SK-N-SH (cell line): ENCODE measurements at regions not wholly inside any gene's neighbourhood (a gene's known extent, or its start where the extent isn't known, plus 50 kb on each side); places are given as distances from the start of the nearest gene placed in this dataset.

Experiments
- CTCF ChIA-PET: fragments of 300-600, 350-600 bp; formaldehyde crosslinking; extraction: SDS; loops from one replicate; lab custom pipeline; 2021; lab: Yijun Ruan, JAX
- POLR2A ChIA-PET: fragments of 350-600 bp; sonication (Branson Sonifier 250); formaldehyde crosslinking; extraction: SDS; loops from one replicate; lab custom pipeline; 2020; ENCODE audit warnings: antibody characterized with exemption, inconsistent platforms; lab: Yijun Ruan, JAX
- DNase-seq: peaks from one replicate; pipeline ENCODE4 v3.0.0; 2012
- H2AFZ ChIP-seq: fragments of 200-600 bp; sonication (generic); 2 replicates; pipeline ENCODE4 v1.8.1; 2016; ENCODE audit warnings: antibody characterized with exemption, mild to moderate bottlenecking, low read depth
- H3F3A ChIP-seq: fragments of 200-600 bp; sonication (generic); replicated peaks from 2 replicates; pipeline ENCODE3; 2016; ENCODE audit warnings: antibody characterized with exemption, mild to moderate bottlenecking; ENCODE audit not compliant: insufficient read depth
- H3K27ac ChIP-seq, 2 experiments: fragments of 200-500 bp in 1 of 2; fragments of 200-600 bp in 1 of 2; sonication (Bioruptor generic) in 1 of 2; sonication (generic), shearing (Covaris generic) in 1 of 2; 2 replicates each; pipeline versions ENCODE4 v1.5.1 to v1.6.1; 2014 to 2016; ENCODE audit warnings: low read depth in 2 of 2, inconsistent platforms in 1 of 2, low read length in 1 of 2, mild to moderate bottlenecking in 1 of 2, mixed read lengths in 1 of 2
- H3K27me3 ChIP-seq: fragments of 200-600 bp; sonication (generic), shearing (Covaris generic); 2 replicates; pipeline ENCODE4 v1.6.1; 2016; ENCODE audit warnings: mixed run types; ENCODE audit not compliant: insufficient read depth
- H3K36me3 ChIP-seq, 2 experiments: fragments of 200-500 bp in 1 of 2; fragments of 200-600 bp in 1 of 2; sonication (Bioruptor generic) in 1 of 2; sonication (generic) in 1 of 2; replicated peaks in 1 of 2; 2 replicates each; pipeline versions ENCODE3 to v1.5.1; 2014 to 2016; ENCODE audit warnings: low read length in 1 of 2, mild to moderate bottlenecking in 1 of 2; ENCODE audit not compliant: insufficient read depth in 2 of 2, control insufficient read depth in 1 of 2
- H3K4me1 ChIP-seq, 2 experiments: fragments of 200-500 bp in 1 of 2; fragments of 200-600 bp in 1 of 2; sonication (Bioruptor generic) in 1 of 2; sonication (generic), shearing (Covaris generic) in 1 of 2; 2 replicates each; pipeline versions ENCODE4 v1.5.1 to v1.6.1; 2014 to 2016; ENCODE audit warnings: low read depth in 1 of 2, low read length in 1 of 2, mixed run types in 1 of 2; ENCODE audit not compliant: insufficient read depth in 2 of 2, control insufficient read depth in 1 of 2
- H3K4me2 ChIP-seq: fragments of 200-600 bp; sonication (generic), shearing (Covaris generic); 2 replicates; pipeline ENCODE4 v1.6.1; 2017; ENCODE audit warnings: mixed run types
- H3K4me3 ChIP-seq, 2 experiments: fragments of 200-500 bp in 1 of 2; fragments of 200-600 bp in 1 of 2; sonication (Bioruptor generic) in 1 of 2; sonication (generic), shearing (Covaris generic) in 1 of 2; 2 replicates each; pipeline versions ENCODE4 v1.5.1 to v1.8.1; 2014 to 2016; ENCODE audit warnings: low read depth in 2 of 2, inconsistent platforms in 1 of 2, low read length in 1 of 2, mild to moderate bottlenecking in 1 of 2, mixed read lengths in 1 of 2, moderate library complexity in 1 of 2
- H3K79me2 ChIP-seq: fragments of 200-600 bp; sonication (generic); 2 replicates; pipeline ENCODE4 v1.8.1; 2017; ENCODE audit warnings: mild to moderate bottlenecking; ENCODE audit not compliant: insufficient read depth
- H3K9ac ChIP-seq: fragments of 200-600 bp; sonication (generic); 2 replicates; pipeline ENCODE4 v1.6.1; 2017; ENCODE audit warnings: mixed run types
- H3K9me2 ChIP-seq: fragments of 200-600 bp; sonication (generic); 2 replicates; pipeline ENCODE4 v1.6.1; 2017; ENCODE audit warnings: mixed run types
- H3K9me3 ChIP-seq: fragments of 200-600 bp; sonication (generic); 2 replicates; pipeline ENCODE4 v1.6.1; 2017; ENCODE audit warnings: mixed run types, mild to moderate bottlenecking, moderate library complexity
- H4K20me1 ChIP-seq: fragments of 200-600 bp; sonication (generic); 2 replicates; pipeline ENCODE4 v1.6.1; 2017; ENCODE audit warnings: mild to moderate bottlenecking, mixed run types; ENCODE audit not compliant: insufficient read depth
- EP300 ChIP-seq, 2 experiments: IDR thresholded peaks; 2 replicates each; pipeline versions ENCODE4 v1.4.0 to v1.6.1; 2012; ENCODE audit warnings: borderline replicate concordance in 1 of 2, low read depth in 1 of 2, low read length in 1 of 2
- EZH2phosphoT487 ChIP-seq: fragments of 200-600 bp; sonication (generic); IDR thresholded peaks from 2 replicates; pipeline ENCODE4 v1.6.1; 2017; ENCODE audit warnings: low read depth, mixed run types, mild to moderate bottlenecking, antibody characterized with exemption, moderate library complexity, borderline replicate concordance
- FOXJ3 ChIP-seq: sonication (generic); formaldehyde crosslinking; IDR thresholded peaks from 2 replicates; pipeline ENCODE4 v1.5.1; 2020; ENCODE audit warnings: mild to moderate bottlenecking, missing genetic modification reagents
- FOXM1 ChIP-seq: IDR thresholded peaks from 2 replicates; pipeline ENCODE4 v1.4.0; 2012; ENCODE audit warnings: low read depth, mild to moderate bottlenecking
- GATA2 ChIP-seq: sonication (generic); formaldehyde crosslinking; IDR thresholded peaks from 2 replicates; pipeline ENCODE4 v1.5.0; 2020; ENCODE audit warnings: mild to moderate bottlenecking, missing genetic modification reagents
- IRF3 ChIP-seq: fragments of 150-350 bp; IDR thresholded peaks from 2 replicates; pipeline ENCODE4 v1.6.1; 2016; ENCODE audit warnings: mild to moderate bottlenecking, low read depth, low read length
- JUND ChIP-seq: IDR thresholded peaks from 2 replicates; pipeline ENCODE4 v1.4.0; 2012
- MAX ChIP-seq: IDR thresholded peaks from 2 replicates; pipeline ENCODE4 v1.4.0; 2012; ENCODE audit warnings: low read depth
- POLR2AphosphoS5 ChIP-seq: IDR thresholded peaks from 2 replicates; pipeline ENCODE4 v1.6.1; 2012; ENCODE audit warnings: low read depth, low read length
- RFX5 ChIP-seq: IDR thresholded peaks from 2 replicates; pipeline ENCODE4 v1.6.1; 2012; ENCODE audit warnings: mild to moderate bottlenecking, improper control_type of control experiment, low read length
- RXRA ChIP-seq: IDR thresholded peaks from 2 replicates; pipeline ENCODE4 v1.4.0; 2012; ENCODE audit warnings: low read depth, mild to moderate bottlenecking, borderline replicate concordance
- SMC3 ChIP-seq: IDR thresholded peaks from 2 replicates; pipeline ENCODE4 v1.6.1; 2012; ENCODE audit warnings: low read depth, low read length, improper control_type of control experiment
- TAF1 ChIP-seq: IDR thresholded peaks from 2 replicates; pipeline ENCODE4 v1.6.1; 2012; ENCODE audit warnings: low read depth, mild to moderate bottlenecking, low read length, moderate library complexity, borderline replicate concordance
- TCF12 ChIP-seq: IDR thresholded peaks from 2 replicates; pipeline ENCODE4 v1.4.0; 2012
- TEAD4 ChIP-seq: IDR thresholded peaks from 2 replicates; pipeline ENCODE4 v1.4.0; 2012; ENCODE audit warnings: mild to moderate bottlenecking, borderline replicate concordance; ENCODE audit not compliant: insufficient read depth
- USF1 ChIP-seq: IDR thresholded peaks from 2 replicates; pipeline ENCODE4 v1.4.0; 2012; ENCODE audit warnings: low read depth, borderline replicate concordance
- WGBS: methylation state at CpG from one replicate; pipeline ENCODE4 v1.1.6; 2017; ENCODE audit warnings: low lambda C conversion rate; 5-methylcytosine and 5-hydroxymethylcytosine counted together
- TF ChIP-seq, protein P1 (sequence below): IDR thresholded peaks from 2 replicates; pipeline ENCODE4; 2012

DNA sequence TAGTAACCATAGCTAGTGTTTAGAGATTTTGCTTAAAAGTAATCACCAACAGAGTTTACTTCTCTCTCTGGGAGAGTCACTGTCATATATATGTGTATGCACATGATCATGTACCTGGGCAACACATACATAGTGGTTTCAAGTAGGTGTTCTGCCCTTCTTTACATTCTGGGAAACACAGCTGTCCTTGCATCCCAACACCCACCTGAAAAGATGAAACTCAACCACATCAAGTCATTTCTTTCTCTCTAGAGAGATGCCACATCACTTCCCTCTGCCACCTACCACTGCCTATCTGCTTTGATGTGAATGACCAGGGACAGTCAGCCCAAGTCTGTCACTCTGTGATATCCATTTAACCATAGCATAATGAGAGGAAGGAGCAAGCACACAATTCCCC is 155.8 kb upstream of the GADL1 start (continued):
- no peak for TF ChIP-seq MAX
- TF ChIP-seq EZH2phosphoT487, result no peak
- TF ChIP-seq IRF3, result no peak
- no peak for TF ChIP-seq RFX5
- no peak for TF ChIP-seq SMC3
- no peak for TF ChIP-seq GATA2 (CRISPR knock-in tag)
- no peak for TF ChIP-seq EP300 (IDR thresholded peaks at IDR 0.05; ENCODE audit: borderline replicate concordance in 1 of 2, low read depth in 1 of 2, low read length in 1 of 2)

DNA sequence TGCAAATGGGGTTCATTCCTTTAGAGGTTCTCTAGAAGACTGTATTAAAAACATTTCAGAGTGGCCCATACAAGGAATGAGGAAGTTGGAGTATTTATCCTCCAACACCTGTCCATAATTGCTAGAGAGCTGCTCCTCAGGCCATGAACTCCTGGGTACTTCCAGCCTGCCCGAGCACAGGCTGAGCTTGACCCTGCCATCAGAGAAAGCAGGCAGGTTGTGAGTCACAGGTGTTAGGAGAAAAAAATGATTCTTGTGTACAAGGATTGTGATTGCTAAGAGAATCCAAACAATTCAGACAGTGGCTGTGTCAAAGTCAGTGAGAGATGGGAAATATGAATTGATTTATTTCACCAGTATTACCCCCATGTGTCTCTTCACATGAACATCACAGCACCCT is 156.8 kb upstream of the GADL1 start:
- ChIA-PET CTCF (interaction anchor here (0.6 kb wide), 1 partner anchor 541 kb away, joined by 3 read pairs; no protein-coding TSS in a partner anchor), POLR2A (no interaction called here)
- Histone ChIP-seq H3K4me2 (no peak overlapping the region), H4K20me1 (no peaks in the 10 kb centered on the region), H3K27me3 (no peaks in the 10 kb centered on the region), H3K36me3 (no peaks in the 10 kb centered on the region), H3K27ac (no peak overlapping the region), H2AFZ (no peak overlapping the region), H3F3A (no peaks in the 10 kb centered on the region), H3K9ac (no peak overlapping the region), H3K4me3 (no peak overlapping the region), H3K4me1 (no peaks in the 10 kb centered on the region), H3K79me2 (no peaks in the 10 kb centered on the region), H3K9me3 (no peaks in the 10 kb centered on the region), H3K9me2 (no peaks in the 10 kb centered on the region)
- TF ChIP-seq FOXM1, result no peak
- TF ChIP-seq, protein P1, sequence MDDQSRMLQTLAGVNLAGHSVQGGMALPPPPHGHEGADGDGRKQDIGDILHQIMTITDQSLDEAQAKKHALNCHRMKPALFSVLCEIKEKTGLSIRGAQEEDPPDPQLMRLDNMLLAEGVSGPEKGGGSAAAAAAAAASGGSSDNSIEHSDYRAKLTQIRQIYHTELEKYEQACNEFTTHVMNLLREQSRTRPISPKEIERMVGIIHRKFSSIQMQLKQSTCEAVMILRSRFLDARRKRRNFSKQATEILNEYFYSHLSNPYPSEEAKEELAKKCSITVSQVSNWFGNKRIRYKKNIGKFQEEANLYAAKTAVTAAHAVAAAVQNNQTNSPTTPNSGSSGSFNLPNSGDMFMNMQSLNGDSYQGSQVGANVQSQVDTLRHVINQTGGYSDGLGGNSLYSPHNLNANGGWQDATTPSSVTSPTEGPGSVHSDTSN, result no peak
- TF ChIP-seq POLR2AphosphoS5, result no peak
- no peak for TF ChIP-seq RXRA
- no peak for TF ChIP-seq EP300 (IDR thresholded peaks at IDR 0.05; ENCODE audit: borderline replicate concordance in 1 of 2, low read depth in 1 of 2, low read length in 1 of 2)
- TF ChIP-seq FOXJ3, result no peak
- no peak for TF ChIP-seq JUND
- TF ChIP-seq TEAD4, result no peak
- TF ChIP-seq SMC3, result no peak
- no peak for TF ChIP-seq TCF12
- TF ChIP-seq RFX5, result no peak
- TF ChIP-seq EZH2phosphoT487, result no peak
- no peak for TF ChIP-seq TAF1
- TF ChIP-seq GATA2 (CRISPR knock-in tag), result no peak
- TF ChIP-seq USF1, result no peak
- WGBS, result 58% methylated on average over 1 of the region's 1 CpG
- DNase-seq, result no peak
